H1 (cell line): ENCODE measurements at regions not wholly inside any gene's neighbourhood (a gene's known extent, or its start where the extent isn't known, plus 50 kb on each side); places are given as distances from the start of the nearest gene placed in this dataset.

Experiments
- CTCF ChIA-PET: fragments of 300-600 bp; sonication (Branson Sonifier 250); formaldehyde crosslinking; loops from one replicate; lab custom pipeline; 2021; ENCODE audit not compliant: partially characterized antibody; lab: Charles Lee
- POLR2A ChIA-PET: fragments of 300-600 bp; sonication (Branson Sonifier 250); formaldehyde crosslinking; loops from one replicate; lab custom pipeline; 2021; ENCODE audit warnings: inconsistent platforms; ENCODE audit not compliant: partially characterized antibody; lab: Charles Lee
- DNase-seq, 2 experiments: peaks; one replicate each; pipeline versions ENCODE4 v3.0.0 to v3.0.0-alpha.2; 2010 to 2022; ENCODE audit warnings: low spot score in 2 of 2, low read depth in 1 of 2, mixed read lengths in 1 of 2
- FAIRE-seq: peaks from 2 replicates; lab custom pipeline; 2011; peaks lifted over from hg19 to GRCh38; lab: Jason Lieb, UNC
- H2AFZ ChIP-seq: 2 replicates; pipeline ENCODE4 v1.8.1; 2012; ENCODE audit warnings: low read length, inconsistent platforms
- H2AK5ac ChIP-seq: 2 replicates; pipeline ENCODE4 v1.6.1; 2013; ENCODE audit warnings: low read depth, low read length
- H2BK120ac ChIP-seq: replicated peaks from 2 replicates; pipeline ENCODE3; 2013; ENCODE audit warnings: low read depth, low read length, inconsistent platforms
- H2BK12ac ChIP-seq: 2 replicates; pipeline ENCODE4 v1.6.1; 2013; ENCODE audit warnings: low read depth, low read length
- H2BK15ac ChIP-seq: 2 replicates; pipeline ENCODE4 v1.6.1; 2013; ENCODE audit warnings: low read length
- H2BK20ac ChIP-seq: 2 replicates; pipeline ENCODE4 v1.6.1; 2013; ENCODE audit warnings: low read length
- H2BK5ac ChIP-seq: 2 replicates; pipeline ENCODE4 v1.6.1; 2013; ENCODE audit warnings: low read depth, low read length
- H3K14ac ChIP-seq: 2 replicates; pipeline ENCODE4 v1.6.1; 2013; ENCODE audit warnings: inconsistent platforms; ENCODE audit not compliant: insufficient read length
- H3K18ac ChIP-seq: 2 replicates; pipeline ENCODE4 v1.6.1; 2013; ENCODE audit warnings: low read length; ENCODE audit errors: extremely low read depth
- H3K23ac ChIP-seq: 2 replicates; pipeline ENCODE4 v1.6.1; 2013; ENCODE audit warnings: inconsistent platforms; ENCODE audit not compliant: insufficient read length
- H3K23me2 ChIP-seq: 2 replicates; pipeline ENCODE4 v1.6.1; 2013; ENCODE audit warnings: low read depth, low read length
- H3K27ac ChIP-seq: 2 replicates; pipeline ENCODE4 v1.6.1; 2011; ENCODE audit warnings: low read depth, low read length, inconsistent platforms
- H3K27me3 ChIP-seq, 4 experiments: replicated peaks in 1 of 4; 1 replicate in 1 of 4; 2 replicates in 3 of 4; pipeline versions ENCODE4 v1.6.1 to v1.8.1; 2011 to 2013; ENCODE audit warnings: low read length in 3 of 4, mild to moderate bottlenecking in 3 of 4, inconsistent platforms in 2 of 4, mixed read lengths in 2 of 4, moderate library complexity in 1 of 4; ENCODE audit not compliant: control insufficient read depth in 3 of 4, insufficient read depth in 3 of 4; ENCODE audit errors: extremely low read depth in 1 of 4
- H3K36me3 ChIP-seq, 4 experiments: 2 replicates each; pipeline versions ENCODE4 v1.6.1 to v1.8.1; 2011 to 2013; ENCODE audit warnings: mild to moderate bottlenecking in 4 of 4, low read length in 3 of 4, moderate library complexity in 2 of 4, control low read depth in 1 of 4, inconsistent platforms in 1 of 4; ENCODE audit not compliant: insufficient read depth in 4 of 4, control insufficient read depth in 2 of 4
- H3K4ac ChIP-seq: replicated peaks from 2 replicates; pipeline ENCODE3; 2013; ENCODE audit warnings: low read length, low read depth, mixed read lengths, inconsistent platforms; ENCODE audit not compliant: insufficient read length
- H3K4me1 ChIP-seq, 4 experiments: replicated peaks in 1 of 4; 1 replicate in 1 of 4; 2 replicates in 3 of 4; pipeline versions ENCODE4 v1.6.1 to v1.8.1; 2011 to 2013; ENCODE audit warnings: low read length in 3 of 4, inconsistent platforms in 2 of 4, mixed read lengths in 1 of 4; ENCODE audit not compliant: insufficient read depth in 4 of 4, control insufficient read depth in 3 of 4
- H3K4me2 ChIP-seq, 2 experiments: 2 replicates each; pipeline versions ENCODE4 v1.6.1 to v1.8.1; 2011 to 2013; ENCODE audit warnings: low read depth in 2 of 2, low read length in 2 of 2, control low read depth in 1 of 2, inconsistent platforms in 1 of 2, mild to moderate bottlenecking in 1 of 2; ENCODE audit not compliant: insufficient read depth in 1 of 2
- H3K4me3 ChIP-seq, 4 experiments: fragments of 200-600, 300-600 bp in 1 of 4; sonication (generic), shearing (Covaris generic), sonication (Bioruptor Twin) in 1 of 4; 2 replicates each; pipeline versions ENCODE4 v1.5.1 to v1.8.1; 2011 to 2016; ENCODE audit warnings: low read length in 4 of 4, low read depth in 3 of 4, control low read depth in 2 of 4, inconsistent platforms in 2 of 4, mild to moderate bottlenecking in 2 of 4, mixed read lengths in 1 of 4, moderate library complexity in 1 of 4; ENCODE audit not compliant: insufficient read depth in 2 of 4; ENCODE audit errors: extremely low read depth in 1 of 4
- H3K56ac ChIP-seq: replicated peaks from 2 replicates; pipeline ENCODE3; 2013; ENCODE audit warnings: low read depth, mild to moderate bottlenecking, mixed read lengths, low read length, inconsistent platforms; ENCODE audit not compliant: insufficient read length
- H3K79me1 ChIP-seq: 2 replicates; pipeline ENCODE4 v1.6.1; 2013; ENCODE audit warnings: low read depth, low read length, control low read depth
- H3K79me2 ChIP-seq, 2 experiments: 2 replicates each; pipeline versions ENCODE4 v1.6.1 to v1.8.1; 2012 to 2013; ENCODE audit warnings: low read length in 2 of 2, mild to moderate bottlenecking in 2 of 2, inconsistent platforms in 1 of 2; ENCODE audit not compliant: insufficient read depth in 2 of 2, control insufficient read depth in 1 of 2
- H3K9ac ChIP-seq, 4 experiments: replicated peaks in 1 of 4; 1 replicate in 1 of 4; 2 replicates in 3 of 4; pipeline versions ENCODE4 v1.6.1 to v1.8.1; 2011 to 2013; ENCODE audit warnings: low read depth in 3 of 4, low read length in 3 of 4, control low read depth in 2 of 4, mild to moderate bottlenecking in 2 of 4, moderate library complexity in 2 of 4, inconsistent platforms in 1 of 4; ENCODE audit errors: extremely low read depth in 1 of 4
- H3K9me3 ChIP-seq, 2 experiments: 2 replicates each; pipeline versions ENCODE4 v1.6.1 to v1.8.1; 2012 to 2013; ENCODE audit warnings: mild to moderate bottlenecking in 2 of 2, moderate library complexity in 2 of 2, control low read depth in 1 of 2, inconsistent platforms in 1 of 2, low read depth in 1 of 2, low read length in 1 of 2, mixed read lengths in 1 of 2; ENCODE audit not compliant: insufficient read depth in 2 of 2
- H4K20me1 ChIP-seq, 2 experiments: replicated peaks in 1 of 2; 2 replicates each; pipeline versions ENCODE3 to v1.8.1; 2011 to 2013; ENCODE audit warnings: inconsistent platforms in 2 of 2, low read length in 2 of 2, mild to moderate bottlenecking in 1 of 2; ENCODE audit not compliant: insufficient read depth in 2 of 2, control insufficient read depth in 1 of 2
- H4K5ac ChIP-seq: 2 replicates; pipeline ENCODE4 v1.6.1; 2013; ENCODE audit warnings: low read length, low read depth, mixed read lengths, inconsistent platforms; ENCODE audit not compliant: insufficient read length
- H4K8ac ChIP-seq: 2 replicates; pipeline ENCODE4 v1.8.0; 2013; ENCODE audit warnings: mild to moderate bottlenecking, moderate library complexity, low read length, inconsistent platforms; ENCODE audit not compliant: insufficient read depth; ENCODE audit errors: extremely low read depth
- H4K91ac ChIP-seq: replicated peaks from 2 replicates; pipeline ENCODE3; 2013; ENCODE audit warnings: low read length, mixed read lengths, inconsistent platforms; ENCODE audit not compliant: insufficient read length
- CHD1 ChIP-seq: IDR thresholded peaks from 2 replicates; pipeline ENCODE4 v1.6.1; 2012; ENCODE audit warnings: low read depth, low read length, improper control_type of control experiment
- CREB1 ChIP-seq: IDR thresholded peaks from 2 replicates; pipeline ENCODE4 v1.6.1; 2012; ENCODE audit warnings: inconsistent platforms
- JUND ChIP-seq: IDR thresholded peaks from 2 replicates; pipeline ENCODE4 v1.6.1; 2011; ENCODE audit warnings: mild to moderate bottlenecking, improper control_type of control experiment, low read length
- PHF8 ChIP-seq: fragments of 200-600 bp; sonication (generic); conservative IDR thresholded peaks from 2 replicates; pipeline ENCODE4 v1.7.1; 2012; ENCODE audit warnings: low read depth, mild to moderate bottlenecking, inconsistent platforms, low read length, moderate library complexity
- RAD21 ChIP-seq, 2 experiments: IDR thresholded peaks in 1 of 2; conservative IDR thresholded peaks in 1 of 2; 2 replicates each; pipeline ENCODE4 v1.6.1; 2011; ENCODE audit warnings: low read depth in 2 of 2, low read length in 2 of 2, improper control_type of control experiment in 1 of 2, inconsistent platforms in 1 of 2, mild to moderate bottlenecking in 1 of 2, moderate library complexity in 1 of 2
- RBBP5 ChIP-seq: IDR thresholded peaks from 2 replicates; pipeline ENCODE4 v1.7.1; 2012; ENCODE audit warnings: low read depth, mild to moderate bottlenecking, inconsistent platforms, low read length, moderate library complexity, borderline replicate concordance
- RXRA ChIP-seq: IDR thresholded peaks from 2 replicates; pipeline ENCODE4 v1.6.1; 2011; ENCODE audit warnings: low read depth, mild to moderate bottlenecking, low read length, moderate library complexity; ENCODE audit not compliant: insufficient read depth
- SAP30 ChIP-seq: fragments of 300-600 bp; sonication (generic); IDR thresholded peaks from 2 replicates; pipeline ENCODE4 v1.7.1; 2012; ENCODE audit warnings: low read length, moderate library complexity, mild to moderate bottlenecking, inconsistent platforms; ENCODE audit not compliant: insufficient read depth, insufficient replicate concordance
- SIRT6 ChIP-seq: IDR thresholded peaks from one replicate; pipeline ENCODE4 v1.7.1; 2012; ENCODE audit warnings: low read length, inconsistent platforms
- SP2 ChIP-seq: IDR thresholded peaks from 2 replicates; pipeline ENCODE4 v1.6.1; 2012; ENCODE audit warnings: mild to moderate bottlenecking, low read length, inconsistent platforms
- TEAD4 ChIP-seq: IDR thresholded peaks from 2 replicates; pipeline ENCODE4 v1.6.1; 2012; ENCODE audit warnings: low read depth, low read length, inconsistent platforms, mixed read lengths
- WGBS, 2 experiments: shearing (Covaris generic) in 1 of 2; methylation state at CpG; one replicate each; pipeline versions ENCODE4 v1.1.6 to v1.1.7; 2013 to 2015; ENCODE audit warnings: low lambda C conversion rate in 2 of 2, mixed read lengths in 2 of 2, inconsistent platforms in 1 of 2, low coverage in 1 of 2, missing lambda C conversion rate in 1 of 2; ENCODE audit not compliant: insufficient replicate concordance in 2 of 2, insufficient coverage in 1 of 2, insufficient read length in 1 of 2; ENCODE audit errors: extremely low coverage in 1 of 2, missing lambda C conversion rate in 1 of 2; 5-methylcytosine and 5-hydroxymethylcytosine counted together
- TF ChIP-seq, protein P1 (sequence below), 3 experiments: IDR thresholded peaks; 1 replicate in 2 of 3; 2 replicates in 1 of 3; pipeline versions ENCODE4 v1.5.1 to v1.6.1; 2011; ENCODE audit warnings: low read length in 3 of 3, mild to moderate bottlenecking in 3 of 3, inconsistent platforms in 2 of 3, low read depth in 1 of 3, moderate library complexity in 1 of 3; ENCODE audit not compliant: insufficient read depth in 1 of 3; ENCODE audit errors: control extremely low read depth in 1 of 3

DNA sequence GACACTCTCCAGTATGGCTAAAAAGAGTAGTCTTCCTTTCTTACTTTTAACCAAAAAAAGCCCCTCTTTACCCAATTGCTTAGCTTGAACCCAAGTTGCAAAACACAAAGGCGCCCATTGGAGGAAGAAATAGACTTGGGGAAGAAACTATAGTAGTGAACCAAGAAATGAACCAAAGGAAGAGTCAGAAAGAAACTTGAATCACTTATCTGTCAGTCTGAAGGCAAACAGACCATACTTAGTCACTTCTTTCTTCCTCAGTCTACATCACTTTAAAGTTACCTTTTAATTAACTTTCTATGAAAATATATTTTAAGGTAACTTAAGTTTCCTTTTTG lies 161.4 kb upstream of the GIMD1 start:
- H2BK20ac ChIP-seq = no peak overlapping the region
- H3K23me2 ChIP-seq = no peaks in the 10 kb centered on the region
- H3K18ac ChIP-seq = no peak overlapping the region
- H3K14ac ChIP-seq = no peak overlapping the region
- H4K20me1 ChIP-seq = no peaks in the 10 kb centered on the region
- CTCF ChIA-PET = interaction anchor here (1.2 kb wide), 1 partner anchor 180 kb away, joined by 3 read pairs; no protein-coding TSS in a partner anchor
- H3K27me3 ChIP-seq = no peaks in the 10 kb centered on the region
- no peak overlapping the region for H4K8ac ChIP-seq
- no peak overlapping the region for H3K9ac ChIP-seq
- H3K79me2 ChIP-seq = no peaks in the 10 kb centered on the region
- no peak overlapping the region for H2AK5ac ChIP-seq
- no peak overlapping the region for H3K23ac ChIP-seq
- H2AFZ ChIP-seq = no peak overlapping the region
- WGBS, 2 experiments = 86% methylated on average over 1 of the region's 1 CpG; no CpG with 5 or more reads in 1 of the 2 experiments
- H3K9me3 ChIP-seq = no peaks in the 10 kb centered on the region
- H4K91ac ChIP-seq = no peak overlapping the region
- H4K5ac ChIP-seq = no peak overlapping the region
- no peak overlapping the region for H3K56ac ChIP-seq
- no peaks in the 10 kb centered on the region for H3K4me1 ChIP-seq
- H2BK5ac ChIP-seq = no peak overlapping the region
- DNase-seq = no peak
- H3K79me1 ChIP-seq = no peaks in the 10 kb centered on the region
- POLR2A ChIA-PET = no interaction called here
- no peak overlapping the region for H3K4me2 ChIP-seq
- no peak overlapping the region for H2BK15ac ChIP-seq
- FAIRE-seq = no peak
- no peak overlapping the region for H2BK12ac ChIP-seq
- H3K4me3 ChIP-seq = no peak overlapping the region
- no peak overlapping the region for H2BK120ac ChIP-seq
- no peak overlapping the region for H3K4ac ChIP-seq
- no peak overlapping the region for H3K27ac ChIP-seq
- H3K36me3 ChIP-seq = no peaks in the 10 kb centered on the region
- TF ChIP-seq, protein P1, sequence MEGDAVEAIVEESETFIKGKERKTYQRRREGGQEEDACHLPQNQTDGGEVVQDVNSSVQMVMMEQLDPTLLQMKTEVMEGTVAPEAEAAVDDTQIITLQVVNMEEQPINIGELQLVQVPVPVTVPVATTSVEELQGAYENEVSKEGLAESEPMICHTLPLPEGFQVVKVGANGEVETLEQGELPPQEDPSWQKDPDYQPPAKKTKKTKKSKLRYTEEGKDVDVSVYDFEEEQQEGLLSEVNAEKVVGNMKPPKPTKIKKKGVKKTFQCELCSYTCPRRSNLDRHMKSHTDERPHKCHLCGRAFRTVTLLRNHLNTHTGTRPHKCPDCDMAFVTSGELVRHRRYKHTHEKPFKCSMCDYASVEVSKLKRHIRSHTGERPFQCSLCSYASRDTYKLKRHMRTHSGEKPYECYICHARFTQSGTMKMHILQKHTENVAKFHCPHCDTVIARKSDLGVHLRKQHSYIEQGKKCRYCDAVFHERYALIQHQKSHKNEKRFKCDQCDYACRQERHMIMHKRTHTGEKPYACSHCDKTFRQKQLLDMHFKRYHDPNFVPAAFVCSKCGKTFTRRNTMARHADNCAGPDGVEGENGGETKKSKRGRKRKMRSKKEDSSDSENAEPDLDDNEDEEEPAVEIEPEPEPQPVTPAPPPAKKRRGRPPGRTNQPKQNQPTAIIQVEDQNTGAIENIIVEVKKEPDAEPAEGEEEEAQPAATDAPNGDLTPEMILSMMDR (IDR thresholded peaks at IDR 0.05; ENCODE audit: control extremely low read depth in 1 of 3, insufficient read depth in 1 of 3, low read depth in 1 of 3, low read length in 3 of 3) = no peak
- TF ChIP-seq SAP30 = no peak
- no peak for TF ChIP-seq RXRA
- no peak for TF ChIP-seq RBBP5
- no peak for TF ChIP-seq SP2
- TF ChIP-seq CREB1 = no peak
- no peak for TF ChIP-seq PHF8
- no peak for TF ChIP-seq TEAD4
- no peak for TF ChIP-seq SIRT6
- TF ChIP-seq RAD21 (IDR thresholded peaks at IDR 0.05 in 1 of 2, conservative IDR thresholded peaks at IDR 0.05 in 1 of 2; ENCODE audit: low read depth in 2 of 2, low read length in 2 of 2) = no peak
- no peak for TF ChIP-seq CHD1
- TF ChIP-seq JUND = no peak
